ENCODE measurements at regions not wholly inside any gene's neighbourhood (a gene's known extent, or its start where the extent isn't known, plus 50 kb on each side); places are given as distances from the start of the nearest gene placed in this dataset.
"Not testable (repeated sequence)": the region's sequence is repeated elsewhere in the genome, so short reads cannot be mapped to it uniquely, and the experiment has no call there.

DNA sequence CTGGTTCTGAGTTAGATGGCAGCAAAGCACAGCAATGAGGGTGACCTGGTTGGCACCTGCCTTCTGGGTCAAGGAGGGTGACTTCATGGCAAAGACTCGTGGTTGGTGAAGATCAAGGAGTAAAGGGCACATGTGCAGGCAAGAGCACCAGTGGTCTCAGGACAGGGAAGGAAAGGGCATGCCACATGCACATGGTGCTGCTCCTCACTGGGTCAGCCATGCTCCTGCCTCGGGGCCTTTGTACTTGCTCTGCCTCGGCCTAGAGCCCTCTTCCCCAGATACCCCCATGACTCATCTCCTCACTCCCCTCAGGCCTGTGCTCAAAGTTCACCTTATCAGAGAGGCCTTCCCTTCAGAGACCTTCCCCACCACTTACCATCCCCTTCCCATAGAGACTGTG lies 106.7 kb upstream of the KDM7A start:
- no peak for DNase-seq

DNA sequence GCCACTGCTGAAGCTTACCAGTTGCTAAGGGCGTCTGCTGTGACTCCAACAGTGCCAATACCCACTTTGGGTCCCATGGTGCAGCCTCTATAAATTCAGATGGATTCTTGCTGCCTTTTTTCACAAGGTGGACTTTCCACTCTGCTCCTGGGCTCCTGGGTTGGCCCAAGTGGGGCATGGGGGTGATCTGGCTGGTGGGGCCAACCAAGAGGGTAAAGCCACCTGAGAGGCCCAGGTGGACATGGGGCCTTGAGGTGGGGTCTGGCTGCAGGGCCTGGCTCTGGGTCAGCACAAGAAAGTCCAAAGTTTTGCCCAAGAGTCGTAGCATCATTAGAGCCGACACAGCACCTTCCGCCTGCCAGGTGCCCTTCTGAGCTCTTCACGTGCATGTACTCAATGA lies 105.2 kb upstream of the KDM7A start:
- no peak for DNase-seq

DNA sequence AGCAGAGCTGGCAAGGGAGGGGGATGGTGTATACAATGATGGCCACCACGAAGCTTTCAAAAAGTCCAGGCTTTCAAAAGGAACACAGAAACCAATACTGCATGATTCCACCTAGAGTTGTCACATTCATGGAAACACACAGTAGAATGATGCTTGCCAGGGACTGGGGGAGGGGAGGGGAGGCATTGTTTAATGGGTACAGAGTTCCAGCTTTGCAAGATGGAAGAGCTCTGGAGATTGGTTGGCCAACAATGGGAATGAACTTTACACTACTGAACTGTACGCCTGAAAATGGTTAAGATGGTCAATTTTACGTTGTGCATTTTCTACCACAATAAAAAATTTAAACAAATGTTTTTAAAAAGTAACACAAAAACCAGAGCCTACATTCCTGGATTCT lies 104.5 kb upstream of the KDM7A start:
- no peak for DNase-seq

DNA sequence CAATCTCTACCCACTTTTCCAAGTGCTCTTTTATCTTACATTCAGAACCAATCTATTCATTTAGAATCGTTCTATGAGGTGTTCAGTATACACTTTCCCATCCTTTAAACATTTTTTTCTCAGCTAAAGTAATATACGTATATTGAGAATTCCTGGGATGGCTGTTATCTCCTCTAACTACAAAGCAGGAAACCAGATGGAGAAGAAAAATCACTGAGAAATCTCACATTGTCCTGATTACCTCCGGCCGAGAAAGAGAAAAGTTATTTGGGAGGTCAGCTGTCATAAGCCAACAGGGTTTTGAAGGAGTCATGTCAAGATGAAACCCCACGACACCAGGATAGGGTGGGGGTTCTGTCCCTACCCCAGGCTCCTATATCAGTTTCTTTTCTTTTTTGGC lies 99.2 kb upstream of the KDM7A start:
- DNase-seq, result no peak

DNA sequence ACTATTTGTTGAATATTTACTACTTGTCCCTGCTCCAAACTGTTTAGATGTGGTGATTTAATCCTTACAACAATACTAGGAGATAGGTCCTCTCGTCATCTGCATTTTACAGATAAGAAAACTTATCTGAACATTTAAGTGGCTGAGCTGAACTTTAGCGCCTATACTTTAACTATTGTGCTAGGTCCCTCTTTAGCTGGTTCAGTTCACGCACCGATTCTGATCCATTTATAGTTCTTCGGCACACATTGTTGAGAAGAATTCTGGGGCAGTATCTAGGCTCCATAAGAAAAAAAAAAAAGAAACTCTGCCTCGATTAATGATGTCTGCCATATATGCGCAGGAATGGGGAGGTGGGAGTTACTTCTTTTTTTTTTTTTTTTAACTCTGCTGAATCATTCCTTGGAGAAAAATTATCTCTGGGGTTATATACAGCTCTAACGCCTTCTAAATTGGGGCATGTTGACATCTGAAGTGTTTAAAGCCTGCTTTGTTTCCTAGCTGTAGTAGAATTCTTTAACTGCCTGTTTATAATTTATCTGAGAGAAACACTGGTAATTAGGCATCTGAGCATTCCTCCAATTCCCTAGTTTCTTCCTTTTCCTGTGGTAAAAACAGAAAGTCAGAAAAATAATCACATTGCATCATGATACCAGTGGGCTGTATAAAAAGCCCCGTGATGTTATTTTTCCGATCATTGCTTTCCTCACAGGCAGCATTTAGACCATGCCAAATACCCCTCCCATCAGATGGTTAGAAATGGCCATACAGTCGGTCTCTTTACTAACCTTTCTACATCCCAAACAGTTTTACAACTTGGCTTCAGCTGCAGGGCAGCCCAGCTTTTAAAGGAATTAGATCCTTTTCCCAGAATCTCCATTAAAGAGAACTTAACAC lies 98.5 kb upstream of the KDM7A start:
- no peak for DNase-seq

DNA sequence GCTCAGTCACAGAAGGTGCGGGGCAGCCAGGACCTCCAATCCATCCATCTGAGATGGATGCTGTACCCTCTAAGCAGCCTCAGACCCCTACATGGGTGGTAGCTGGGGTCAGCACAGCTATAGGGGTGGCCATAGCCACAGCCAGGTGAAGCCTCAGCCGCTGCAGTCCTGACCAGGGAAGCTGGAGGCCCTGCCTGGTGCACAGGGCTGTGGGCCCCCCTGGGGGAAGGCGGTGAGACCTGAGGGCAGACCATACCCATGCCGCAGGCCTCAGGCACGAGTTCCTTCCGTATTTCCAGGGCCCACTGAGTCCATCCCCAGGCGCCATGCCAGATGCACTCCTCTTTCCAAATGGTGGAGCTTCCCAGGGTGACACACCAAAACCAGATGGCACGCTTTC lies 96.6 kb upstream of the KDM7A start:
- DNase-seq, result no peak

DNA sequence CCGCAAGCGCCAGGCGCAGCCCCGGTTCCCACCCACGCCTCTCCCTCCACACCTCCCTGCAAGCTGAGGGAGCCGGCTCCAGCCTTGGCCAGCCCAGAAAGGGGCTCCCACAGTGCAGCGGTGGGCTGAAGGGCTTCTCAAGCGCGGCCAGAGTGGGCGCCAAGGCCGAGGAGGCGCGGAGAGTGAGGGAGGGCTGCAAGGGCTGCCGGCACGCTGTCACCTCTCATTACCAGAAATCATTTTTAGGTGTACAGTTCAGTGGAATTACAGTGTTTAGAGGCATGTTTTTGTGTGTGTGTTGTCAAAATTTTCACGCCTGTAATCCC lies 94.8 kb upstream of the KDM7A start:
- not testable (repeated sequence) for DNase-seq

DNA sequence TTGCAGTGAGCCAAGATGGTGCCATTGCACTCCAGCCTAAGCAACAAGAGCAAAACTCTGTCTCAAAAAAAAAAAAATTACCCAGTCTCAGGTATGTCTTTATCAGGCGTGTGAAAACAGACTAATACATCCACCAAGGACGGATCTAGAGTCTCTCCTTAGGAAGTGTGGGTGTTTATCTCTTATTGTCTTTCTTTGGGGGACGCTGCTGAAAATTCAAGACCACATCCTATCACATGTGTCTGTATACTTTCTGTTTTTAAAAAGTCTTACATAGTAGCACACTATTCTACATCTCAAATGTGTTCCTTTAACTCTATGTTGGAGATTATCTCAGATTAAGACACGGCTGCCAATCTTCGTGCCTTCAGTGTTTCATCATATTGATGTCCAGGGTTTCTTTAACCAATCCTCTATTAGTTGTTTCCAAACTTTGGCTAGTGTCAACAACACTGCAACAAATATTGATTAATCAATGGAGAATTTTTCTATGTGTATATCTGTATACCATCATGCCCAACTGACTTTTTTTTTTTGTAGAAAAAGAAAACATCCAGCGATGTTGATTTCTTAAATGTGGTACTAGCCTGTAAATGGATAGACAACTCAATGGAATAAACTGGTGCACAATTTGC lies 92.3 kb upstream of the KDM7A start:
- no peak for DNase-seq

DNA sequence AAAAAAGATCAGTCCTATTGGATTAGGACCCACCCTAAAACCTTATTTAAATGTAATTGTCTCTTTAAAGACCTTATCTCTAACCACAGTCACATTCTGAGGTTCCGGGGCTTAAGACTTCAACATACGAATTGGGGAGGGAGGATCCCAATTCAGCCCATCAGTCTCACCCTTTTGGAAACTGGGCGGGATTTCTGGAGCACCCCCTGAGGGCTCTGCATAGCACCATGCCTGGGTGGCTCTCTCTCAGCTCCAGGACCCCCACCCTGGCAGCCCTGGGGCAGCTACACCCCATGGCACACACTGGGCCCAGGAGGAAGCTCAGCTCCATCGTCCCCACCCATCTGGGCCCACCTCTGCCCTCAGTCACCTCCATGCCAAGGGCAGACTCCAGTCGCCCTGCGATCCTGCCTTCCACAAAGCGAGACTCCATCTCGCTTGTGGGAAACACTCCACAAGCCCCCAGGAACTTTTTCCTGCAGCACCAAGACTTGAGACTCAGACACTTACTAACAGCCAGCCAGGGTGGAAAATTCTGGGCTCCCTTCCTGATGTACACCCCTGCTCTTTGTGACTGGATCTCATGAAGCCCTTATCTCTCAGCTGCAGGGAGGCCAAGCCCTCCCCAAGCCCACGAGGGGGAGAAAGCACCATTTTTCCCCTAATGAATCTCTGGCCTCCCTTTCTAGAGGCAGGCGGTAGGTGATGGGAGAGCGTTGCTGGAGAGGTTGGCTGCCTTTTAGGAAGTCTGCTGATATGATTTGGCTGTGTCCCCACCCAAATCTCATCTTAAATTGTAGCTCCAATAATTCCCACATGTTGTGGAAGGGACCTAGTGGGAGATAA lies 90.8 kb upstream of the KDM7A start:
- DNase-seq, result no peak

DNA sequence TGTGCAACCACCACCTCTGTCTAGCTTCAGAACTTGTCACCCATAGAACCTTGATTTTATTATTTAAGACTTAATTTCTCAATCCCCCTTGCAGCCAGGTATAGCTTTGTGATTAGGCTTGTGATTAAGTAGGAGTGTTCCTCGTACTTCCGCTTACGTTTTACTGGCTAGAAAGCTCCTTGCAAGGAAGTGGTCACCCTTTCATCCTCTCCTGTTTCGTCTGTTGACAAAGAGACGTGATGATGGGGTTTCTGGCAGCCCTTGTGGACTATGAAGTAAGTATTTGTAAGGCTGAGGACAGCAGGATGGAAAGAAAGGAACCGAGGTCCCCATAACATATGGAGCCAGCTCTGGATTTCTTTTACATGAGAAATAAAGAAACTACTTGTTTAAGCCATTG lies 86.5 kb upstream of the KDM7A start:
- DNase-seq, result no peak

DNA sequence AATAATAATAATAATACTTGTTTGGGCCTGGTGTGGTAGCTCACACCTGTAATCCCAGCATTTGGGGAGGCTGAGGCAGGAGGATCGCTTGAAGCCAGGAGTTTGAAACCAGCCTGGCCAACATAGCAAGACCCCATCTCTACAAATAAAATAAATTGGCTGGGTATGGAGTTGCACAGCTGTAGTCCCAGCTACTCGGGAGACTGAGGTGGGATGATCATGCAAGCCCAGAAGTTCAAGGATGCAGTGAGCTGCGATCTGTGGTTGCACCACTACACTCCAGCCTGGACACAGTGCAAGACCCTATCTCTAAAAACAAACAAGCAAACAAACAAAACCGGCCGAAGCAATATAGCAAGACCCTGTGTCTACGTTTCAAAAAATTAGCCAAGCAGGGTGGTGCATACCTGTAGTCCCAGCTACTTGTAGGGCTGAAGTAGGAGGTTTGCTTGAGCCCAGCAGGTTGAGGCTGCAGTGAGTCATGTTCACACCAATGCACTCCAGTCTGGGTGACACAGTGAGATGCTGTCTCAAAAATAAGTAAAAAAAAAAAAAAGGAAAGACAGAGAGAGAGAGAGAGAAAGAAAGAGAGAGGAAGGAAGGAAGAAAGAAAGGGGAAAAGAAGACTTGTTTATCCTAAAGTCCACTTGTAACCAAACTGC lies 85.6 kb upstream of the KDM7A start:
- DNase-seq, result no peak

DNA sequence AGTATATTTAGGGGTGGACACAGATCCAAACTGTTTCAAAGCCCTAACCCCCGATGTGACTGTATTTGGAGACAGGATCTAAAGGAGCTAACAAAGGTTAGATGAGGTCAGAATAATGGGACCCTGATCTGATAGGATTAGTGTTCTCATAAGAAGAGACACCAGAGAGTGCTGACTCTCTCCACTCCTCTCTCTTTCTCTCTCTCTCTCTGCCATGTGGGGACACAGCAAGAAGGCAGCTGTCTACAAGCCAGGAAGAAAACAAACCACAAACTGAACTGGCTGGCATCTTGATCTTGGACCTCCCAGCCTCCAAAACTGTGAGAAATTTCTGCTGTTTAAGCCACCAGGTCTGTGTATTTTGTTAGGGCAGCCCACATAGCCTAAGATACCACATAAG lies 84.7 kb upstream of the KDM7A start:
- DNase-seq, result no peak

DNA sequence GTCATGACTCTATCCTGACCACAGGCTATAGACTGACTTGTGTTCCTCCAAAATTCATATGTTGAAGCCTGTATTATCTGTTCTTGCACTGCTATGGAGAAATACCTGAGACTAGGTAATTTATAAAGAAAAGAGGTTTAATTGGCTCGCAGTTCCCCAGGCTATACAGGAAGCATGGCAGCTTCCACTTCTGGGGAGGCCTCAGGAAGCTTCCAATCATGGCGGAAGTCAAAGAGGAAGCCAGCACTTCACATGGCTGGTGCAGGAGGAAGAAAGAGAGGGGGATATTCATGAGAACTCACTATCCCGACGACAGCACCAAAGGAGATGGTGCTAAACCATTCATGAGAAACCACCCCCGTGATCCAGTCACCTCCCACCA lies 84.3 kb upstream of the KDM7A start:
- DNase-seq, result no peak

DNA sequence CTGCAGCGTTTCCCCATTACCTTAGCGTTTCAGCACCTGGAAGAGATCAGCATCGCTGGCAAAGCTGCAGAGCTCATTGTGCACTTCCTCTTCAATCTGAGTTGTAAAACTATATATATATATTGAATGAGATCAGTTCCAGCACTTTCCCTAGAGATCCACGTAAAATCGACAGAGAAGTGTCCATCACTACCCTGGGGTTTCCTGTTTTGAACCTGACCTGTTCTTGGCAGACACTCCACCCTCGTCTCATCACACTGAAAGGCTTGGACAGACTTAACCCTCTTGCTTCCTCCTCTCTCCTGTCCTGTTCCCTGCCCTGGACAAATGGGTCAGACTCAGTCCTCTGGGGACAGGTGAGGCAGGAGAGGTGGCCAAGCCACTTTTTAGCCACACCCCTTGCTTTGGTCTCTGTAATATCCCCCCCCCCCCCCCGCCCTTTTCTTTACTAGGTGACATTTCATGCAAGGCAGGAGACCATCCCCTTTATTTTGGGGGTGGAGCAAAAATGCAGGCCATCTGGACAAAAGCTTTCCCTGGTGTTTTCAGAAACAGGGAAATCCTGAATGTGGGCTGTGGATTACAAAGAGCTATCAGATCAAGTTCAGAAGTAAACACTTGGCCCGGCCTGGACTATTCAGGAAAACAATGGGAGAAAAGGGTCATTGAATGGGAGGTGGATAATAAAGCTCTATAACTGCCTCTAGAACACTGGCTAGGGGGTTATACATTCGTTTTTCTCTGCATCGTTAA lies 83.7 kb upstream of the KDM7A start:
- DNase-seq, result no peak

DNA sequence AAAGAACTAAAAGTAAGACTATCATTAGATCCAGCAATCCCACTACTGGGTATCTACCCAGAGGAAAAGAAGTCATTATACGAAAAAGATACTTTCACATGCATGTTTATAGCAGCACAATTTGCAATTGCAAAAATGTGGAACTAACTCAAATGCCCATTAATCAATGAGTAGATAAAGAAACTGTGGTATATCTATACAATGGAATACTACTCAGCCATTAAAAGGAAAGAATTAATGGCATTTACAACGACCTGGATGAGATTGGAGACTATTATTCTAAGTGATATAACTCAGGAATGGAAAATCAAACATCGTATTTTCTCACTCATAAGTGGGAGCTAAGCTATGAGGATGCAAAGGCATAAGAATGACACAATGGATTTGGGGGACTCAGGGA lies 80.5 kb upstream of the KDM7A start:
- not testable (repeated sequence) for DNase-seq

DNA sequence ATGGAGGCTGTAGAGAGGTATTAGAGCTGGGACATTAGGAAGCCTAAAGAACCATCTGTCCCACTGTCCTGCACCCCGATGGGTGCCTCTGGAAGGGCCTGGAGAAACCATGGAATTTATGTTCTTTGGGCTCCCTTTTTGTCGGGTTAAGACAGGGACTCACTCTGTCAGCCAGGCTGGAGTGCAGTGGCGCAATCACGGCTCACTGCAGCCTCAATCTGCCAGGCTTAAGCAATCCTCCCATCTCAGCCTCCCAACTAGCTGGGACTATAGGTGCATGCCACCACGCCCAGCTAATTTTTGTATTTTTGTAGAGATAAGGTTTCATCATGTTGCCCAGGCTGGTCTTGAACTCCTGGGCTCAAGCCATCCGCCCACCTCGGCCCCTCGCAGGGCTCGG lies 78.2 kb upstream of the KDM7A start:
- DNase-seq, result not testable (repeated sequence)

DNA sequence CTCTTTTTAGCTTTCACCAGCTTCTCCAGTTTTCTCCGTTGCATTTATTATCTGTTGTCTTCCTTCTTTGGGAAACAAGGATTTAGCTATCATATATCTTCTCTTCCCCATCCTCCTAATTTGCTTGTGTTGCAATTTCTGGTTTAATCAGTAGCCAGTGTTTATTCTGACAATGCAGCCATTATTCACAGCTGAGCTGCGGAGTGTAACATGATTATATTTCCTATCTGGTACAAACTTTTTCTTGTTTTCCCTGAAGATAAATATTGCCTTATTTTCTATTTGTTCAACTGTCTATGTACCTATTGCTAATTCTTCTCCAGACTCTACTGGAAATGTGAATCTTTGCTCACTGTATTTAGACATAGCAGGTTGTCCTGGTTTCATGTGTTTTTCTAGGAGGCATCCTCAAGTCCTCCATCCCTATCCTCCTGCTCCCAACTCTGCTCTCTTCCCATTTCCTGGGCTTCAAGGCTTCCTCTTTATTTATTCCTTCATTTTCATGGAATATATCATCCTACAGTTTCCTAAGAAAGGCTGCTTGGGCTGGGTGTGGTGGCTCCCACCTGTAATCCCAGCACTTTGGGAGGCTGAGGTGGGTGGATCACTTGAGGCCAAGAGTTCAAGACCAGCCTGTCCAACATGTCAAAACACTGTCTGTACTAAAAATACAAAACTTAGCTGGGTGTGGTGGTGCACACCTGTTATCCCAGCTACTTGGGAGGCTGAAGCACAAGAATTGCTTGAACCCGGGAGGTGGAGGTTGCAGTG lies 72.4 kb upstream of the KDM7A start:
- DNase-seq, result no peak

DNA sequence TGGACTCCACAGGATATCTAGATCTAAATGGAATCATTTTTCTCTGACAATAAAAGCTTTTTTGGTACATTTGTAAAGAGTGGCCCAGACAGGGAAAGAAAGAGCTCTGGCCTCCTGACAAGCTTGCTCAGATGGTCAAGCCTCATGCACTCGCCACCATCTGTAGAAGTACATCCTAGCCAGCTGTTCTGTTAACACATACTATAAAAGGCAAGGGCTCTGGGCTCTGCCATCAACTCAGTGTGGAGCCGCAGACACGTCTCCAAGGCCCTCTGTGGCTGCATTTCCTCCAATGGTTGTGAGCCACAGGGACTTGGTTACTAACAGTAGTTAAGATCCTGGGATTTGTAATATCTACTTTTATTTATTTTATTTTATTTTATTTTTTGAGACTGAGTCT lies 70.8 kb upstream of the KDM7A start:
- DNase-seq, result no peak

DNA sequence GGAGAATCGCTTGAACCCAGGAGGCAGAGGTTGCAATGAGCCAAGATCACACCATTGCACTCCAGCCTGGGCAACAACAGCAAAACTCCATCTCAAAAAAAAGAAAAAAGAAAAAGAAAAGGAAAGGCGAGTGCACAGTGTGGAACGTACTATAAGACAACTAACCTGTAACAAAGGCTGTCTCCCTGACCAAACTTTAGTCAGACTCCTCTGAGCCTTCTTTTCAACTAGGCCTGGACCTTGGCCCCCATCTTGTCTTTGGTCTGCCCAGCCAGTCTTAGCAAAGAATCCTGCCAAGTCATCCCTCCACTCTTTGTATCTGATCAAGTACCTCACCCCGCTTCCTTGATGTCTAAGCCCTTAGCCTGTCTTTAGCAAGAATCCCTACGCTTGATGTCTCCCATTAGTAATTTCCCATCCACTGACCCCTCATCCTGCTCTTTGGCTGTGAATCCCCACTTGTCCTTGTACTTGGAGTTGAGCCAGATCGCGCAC lies 68.9 kb upstream of the KDM7A start:
- no peak for DNase-seq

DNA sequence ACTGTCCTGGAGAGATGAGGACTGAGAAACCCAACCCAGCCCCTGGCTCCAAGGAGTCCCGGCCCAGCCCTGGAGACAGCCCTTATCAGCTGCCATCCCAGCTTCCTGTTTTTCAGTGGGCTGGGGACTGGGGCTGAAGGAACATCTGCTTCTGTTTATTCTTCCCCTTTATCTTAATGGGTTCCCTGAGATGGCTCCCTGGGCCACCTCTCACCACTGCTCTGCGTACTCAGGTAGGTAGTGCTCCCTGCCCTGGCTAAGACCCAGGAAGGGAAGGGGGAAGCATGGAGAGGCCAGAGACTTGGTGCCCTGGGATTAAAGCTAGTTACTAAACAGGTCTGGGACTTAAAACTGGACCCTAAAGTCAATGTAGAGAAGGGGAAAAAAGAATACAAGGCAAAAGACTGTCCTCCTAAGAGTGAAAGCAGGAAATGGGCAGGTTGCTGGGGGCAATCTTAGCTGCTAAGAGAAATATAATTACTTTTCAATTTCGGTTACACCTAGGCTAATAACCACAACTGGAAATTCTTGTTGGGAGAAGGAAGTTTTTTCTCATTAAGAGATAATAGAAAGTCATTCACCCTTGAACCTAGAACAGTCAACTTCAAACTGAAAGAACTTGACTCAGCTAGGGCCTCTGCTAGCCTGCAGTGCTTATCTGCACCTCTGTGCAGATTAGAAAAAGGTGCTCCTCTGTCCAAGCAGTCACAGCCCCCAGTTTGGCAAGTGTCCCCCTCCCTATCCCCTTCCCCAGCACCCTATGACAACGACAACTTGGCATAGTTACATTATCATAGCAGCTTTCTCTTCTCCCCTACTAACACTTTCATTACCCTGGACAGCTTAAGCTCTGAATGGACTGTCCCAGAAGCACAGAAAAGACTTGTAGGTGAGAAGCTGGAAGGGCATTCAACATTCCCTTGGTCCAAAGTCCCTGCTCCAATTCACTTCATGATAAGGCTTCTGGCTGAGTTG lies 65.6 kb upstream of the KDM7A start:
- peak in 1 of 2 experiments; percentile 9 for DNase-seq

DNA sequence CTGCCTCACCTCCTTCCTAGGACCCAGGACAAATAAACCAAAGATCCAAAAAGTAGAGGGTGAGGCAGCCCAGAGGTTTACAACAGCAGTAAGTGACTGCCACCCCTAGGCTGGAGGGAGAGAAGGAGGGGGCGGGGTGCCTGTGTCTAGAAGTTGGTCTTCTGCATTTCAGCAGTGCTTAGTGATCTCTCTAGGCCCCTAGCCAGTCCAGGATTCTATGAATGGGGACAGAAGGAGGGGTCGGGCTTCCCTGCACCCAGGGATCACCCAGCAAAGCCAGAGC lies 62.8 kb upstream of the KDM7A start:
- no peak for DNase-seq

Measured in SHP77 (cell line).